ENCODE measurements at regions not wholly inside any gene's neighbourhood (a gene's known extent, or its start where the extent isn't known, plus 50 kb on each side); places are given as distances from the start of the nearest gene placed in this dataset.
"Not testable (repeated sequence)": the region's sequence is repeated elsewhere in the genome, so short reads cannot be mapped to it uniquely, and the experiment has no call there.

GRCh38 chr10:29820890-29821461 lies 186.2 kb upstream of the SVIL start:
- no peak for DNase-seq

GRCh38 chr10:29816801-29817558 lies 182.2 kb upstream of the SVIL start:
- DNase-seq, result no peak

- no peak for DNase-seq
These were observed 180.8 kb upstream of the SVIL start for GRCh38 chr10:29815572-29815971.

GRCh38 chr10:29811751-29812427 lies 177.1 kb upstream of the SVIL start:
- peak; percentile 31 for DNase-seq

- DNase-seq, result no peak
These were observed 176.0 kb upstream of the SVIL start for GRCh38 chr10:29810816-29811215.

GRCh38 chr10:29810231-29810630 lies 175.5 kb upstream of the SVIL start:
- DNase-seq, result not testable (repeated sequence)

- DNase-seq, result no peak
These were observed 174.6 kb upstream of the SVIL start for GRCh38 chr10:29809383-29809782.

GRCh38 chr10:29807163-29807806 lies 172.5 kb upstream of the SVIL start:
- no peak for DNase-seq

- DNase-seq, result no peak
These were observed 171.6 kb upstream of the SVIL start for GRCh38 chr10:29806350-29806788.

- DNase-seq, result no peak
These were observed 170.5 kb upstream of the SVIL start for GRCh38 chr10:29805134-29805723.

- peak; percentile 27 for DNase-seq
These were observed 169.5 kb upstream of the SVIL start for GRCh38 chr10:29804025-29804852.

- no peak for DNase-seq
These were observed 167.4 kb upstream of the SVIL start for GRCh38 chr10:29802171-29802570.

- no peak for DNase-seq
These were observed 164.3 kb upstream of the SVIL start for GRCh38 chr10:29798921-29799690.

- DNase-seq, result no peak
These were observed 162.8 kb upstream of the SVIL start for GRCh38 chr10:29797616-29798015.

- DNase-seq, result no peak
These were observed 161.1 kb upstream of the SVIL start for GRCh38 chr10:29795850-29796249.

GRCh38 chr10:29794776-29795611 lies 160.2 kb upstream of the SVIL start:
- no peak for DNase-seq

GRCh38 chr10:29791773-29792172 lies 157.0 kb upstream of the SVIL start:
- DNase-seq, result no peak

GRCh38 chr10:29790207-29790606 lies 155.4 kb upstream of the SVIL start:
- DNase-seq, result no peak

GRCh38 chr10:29788113-29788512 lies 153.3 kb upstream of the SVIL start:
- no peak for DNase-seq

GRCh38 chr10:29785701-29786100 lies 150.9 kb upstream of the SVIL start:
- no peak for DNase-seq

Data from stimulated activated CD8-positive, alpha-beta memory T cell treated with anti-CD3 and anti-CD28 coated beads, Interleukin-4, amount 100 ng/mL, for 48 hours (primary cell).